H1 (cell line): ENCODE measurements at regions not wholly inside any gene's neighbourhood (a gene's known extent, or its start where the extent isn't known, plus 50 kb on each side); places are given as distances from the start of the nearest gene placed in this dataset.
"Not testable (repeated sequence)": the region's sequence is repeated elsewhere in the genome, so short reads cannot be mapped to it uniquely, and the experiment has no call there.

ENCODE experiments used
- EZH2 ChIP-seq: fragments of 200-600 bp; sonication (generic); IDR thresholded peaks from 2 replicates; pipeline ENCODE4 v1.7.1; 2012; ENCODE audit warnings: low read depth, mild to moderate bottlenecking, moderate library complexity, low read length, inconsistent platforms; ENCODE audit not compliant: severe bottlenecking
- GABPA ChIP-seq: IDR thresholded peaks from 2 replicates; pipeline ENCODE4 v1.6.1; 2011; ENCODE audit warnings: mild to moderate bottlenecking, low read length, moderate library complexity, borderline replicate concordance; ENCODE audit not compliant: insufficient read depth
- JUND ChIP-seq: IDR thresholded peaks from 2 replicates; pipeline ENCODE4 v1.6.1; 2011; ENCODE audit warnings: mild to moderate bottlenecking, improper control_type of control experiment, low read length
- RAD21 ChIP-seq, 2 experiments: IDR thresholded peaks in 1 of 2; conservative IDR thresholded peaks in 1 of 2; 2 replicates each; pipeline ENCODE4 v1.6.1; 2011; ENCODE audit warnings: low read depth in 2 of 2, low read length in 2 of 2, improper control_type of control experiment in 1 of 2, inconsistent platforms in 1 of 2, mild to moderate bottlenecking in 1 of 2, moderate library complexity in 1 of 2
- RBBP5 ChIP-seq: IDR thresholded peaks from 2 replicates; pipeline ENCODE4 v1.7.1; 2012; ENCODE audit warnings: low read depth, mild to moderate bottlenecking, inconsistent platforms, low read length, moderate library complexity, borderline replicate concordance
- RFX5 ChIP-seq: IDR thresholded peaks from 2 replicates; pipeline ENCODE4 v1.6.1; 2011; ENCODE audit warnings: low read depth, low read length, improper control_type of control experiment, borderline replicate concordance
- RNF2 ChIP-seq: fragments of 200-900, 300-1000 bp; sonication (generic); IDR thresholded peaks from 2 replicates; pipeline ENCODE4 v1.7.1; 2016; ENCODE audit warnings: borderline replicate concordance, low read depth, mild to moderate bottlenecking, antibody characterized with exemption, low read length; ENCODE audit not compliant: poor library complexity, severe bottlenecking; ENCODE audit errors: missing control alignments
- SP2 ChIP-seq: IDR thresholded peaks from 2 replicates; pipeline ENCODE4 v1.6.1; 2012; ENCODE audit warnings: mild to moderate bottlenecking, low read length, inconsistent platforms
- TBP ChIP-seq: IDR thresholded peaks from 2 replicates; pipeline ENCODE4 v1.6.1; 2011; ENCODE audit warnings: low read depth, low read length, improper control_type of control experiment
- YY1 ChIP-seq: IDR thresholded peaks from 2 replicates; pipeline ENCODE4 v1.6.1; 2011; ENCODE audit warnings: low read depth, mild to moderate bottlenecking, low read length
- TF ChIP-seq, protein P1 (sequence below), 3 experiments: IDR thresholded peaks; 1 replicate in 2 of 3; 2 replicates in 1 of 3; pipeline versions ENCODE4 v1.5.1 to v1.6.1; 2011; ENCODE audit warnings: low read length in 3 of 3, mild to moderate bottlenecking in 3 of 3, inconsistent platforms in 2 of 3, low read depth in 1 of 3, moderate library complexity in 1 of 3; ENCODE audit not compliant: insufficient read depth in 1 of 3; ENCODE audit errors: control extremely low read depth in 1 of 3
- TF ChIP-seq, protein P2 (sequence below): fragments of 300-600 bp; sonication (generic); IDR thresholded peaks from 2 replicates; pipeline ENCODE4 v1.7.1; 2012; ENCODE audit warnings: low read length, moderate library complexity, mild to moderate bottlenecking, inconsistent platforms; ENCODE audit not compliant: insufficient replicate concordance

DNA sequence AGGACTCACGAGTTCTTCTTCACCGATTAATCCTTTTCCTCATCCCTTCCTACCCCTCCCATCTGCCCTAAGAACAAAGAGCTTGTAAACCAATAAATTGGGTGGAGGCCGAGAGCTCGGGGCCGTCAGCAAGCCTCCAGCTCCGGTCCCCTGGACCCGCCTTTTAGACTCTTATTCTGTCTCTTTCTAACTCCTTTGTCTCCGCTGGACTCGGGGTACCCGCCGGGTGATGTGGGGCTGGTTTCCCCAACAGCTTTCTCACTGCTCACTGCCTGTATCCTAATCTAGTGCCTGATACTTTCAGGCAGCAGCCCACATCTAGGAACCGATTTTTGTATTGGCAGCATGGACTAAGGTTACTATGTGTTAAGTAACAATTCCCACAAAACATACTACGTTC is 169.1 kb downstream of the THBS2 start:
- TF ChIP-seq RAD21 (IDR thresholded peaks at IDR 0.05 in 1 of 2, conservative IDR thresholded peaks at IDR 0.05 in 1 of 2; ENCODE audit: low read depth in 2 of 2, low read length in 2 of 2); YY1; EZH2; GABPA; RNF2; RBBP5; SP2; RFX5; TBP; JUND: not testable (repeated sequence)
- TF ChIP-seq, protein P1, sequence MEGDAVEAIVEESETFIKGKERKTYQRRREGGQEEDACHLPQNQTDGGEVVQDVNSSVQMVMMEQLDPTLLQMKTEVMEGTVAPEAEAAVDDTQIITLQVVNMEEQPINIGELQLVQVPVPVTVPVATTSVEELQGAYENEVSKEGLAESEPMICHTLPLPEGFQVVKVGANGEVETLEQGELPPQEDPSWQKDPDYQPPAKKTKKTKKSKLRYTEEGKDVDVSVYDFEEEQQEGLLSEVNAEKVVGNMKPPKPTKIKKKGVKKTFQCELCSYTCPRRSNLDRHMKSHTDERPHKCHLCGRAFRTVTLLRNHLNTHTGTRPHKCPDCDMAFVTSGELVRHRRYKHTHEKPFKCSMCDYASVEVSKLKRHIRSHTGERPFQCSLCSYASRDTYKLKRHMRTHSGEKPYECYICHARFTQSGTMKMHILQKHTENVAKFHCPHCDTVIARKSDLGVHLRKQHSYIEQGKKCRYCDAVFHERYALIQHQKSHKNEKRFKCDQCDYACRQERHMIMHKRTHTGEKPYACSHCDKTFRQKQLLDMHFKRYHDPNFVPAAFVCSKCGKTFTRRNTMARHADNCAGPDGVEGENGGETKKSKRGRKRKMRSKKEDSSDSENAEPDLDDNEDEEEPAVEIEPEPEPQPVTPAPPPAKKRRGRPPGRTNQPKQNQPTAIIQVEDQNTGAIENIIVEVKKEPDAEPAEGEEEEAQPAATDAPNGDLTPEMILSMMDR (IDR thresholded peaks at IDR 0.05; ENCODE audit: control extremely low read depth in 1 of 3, insufficient read depth in 1 of 3, low read depth in 1 of 3, low read length in 3 of 3), result not testable (repeated sequence)
- TF ChIP-seq, protein P2, sequence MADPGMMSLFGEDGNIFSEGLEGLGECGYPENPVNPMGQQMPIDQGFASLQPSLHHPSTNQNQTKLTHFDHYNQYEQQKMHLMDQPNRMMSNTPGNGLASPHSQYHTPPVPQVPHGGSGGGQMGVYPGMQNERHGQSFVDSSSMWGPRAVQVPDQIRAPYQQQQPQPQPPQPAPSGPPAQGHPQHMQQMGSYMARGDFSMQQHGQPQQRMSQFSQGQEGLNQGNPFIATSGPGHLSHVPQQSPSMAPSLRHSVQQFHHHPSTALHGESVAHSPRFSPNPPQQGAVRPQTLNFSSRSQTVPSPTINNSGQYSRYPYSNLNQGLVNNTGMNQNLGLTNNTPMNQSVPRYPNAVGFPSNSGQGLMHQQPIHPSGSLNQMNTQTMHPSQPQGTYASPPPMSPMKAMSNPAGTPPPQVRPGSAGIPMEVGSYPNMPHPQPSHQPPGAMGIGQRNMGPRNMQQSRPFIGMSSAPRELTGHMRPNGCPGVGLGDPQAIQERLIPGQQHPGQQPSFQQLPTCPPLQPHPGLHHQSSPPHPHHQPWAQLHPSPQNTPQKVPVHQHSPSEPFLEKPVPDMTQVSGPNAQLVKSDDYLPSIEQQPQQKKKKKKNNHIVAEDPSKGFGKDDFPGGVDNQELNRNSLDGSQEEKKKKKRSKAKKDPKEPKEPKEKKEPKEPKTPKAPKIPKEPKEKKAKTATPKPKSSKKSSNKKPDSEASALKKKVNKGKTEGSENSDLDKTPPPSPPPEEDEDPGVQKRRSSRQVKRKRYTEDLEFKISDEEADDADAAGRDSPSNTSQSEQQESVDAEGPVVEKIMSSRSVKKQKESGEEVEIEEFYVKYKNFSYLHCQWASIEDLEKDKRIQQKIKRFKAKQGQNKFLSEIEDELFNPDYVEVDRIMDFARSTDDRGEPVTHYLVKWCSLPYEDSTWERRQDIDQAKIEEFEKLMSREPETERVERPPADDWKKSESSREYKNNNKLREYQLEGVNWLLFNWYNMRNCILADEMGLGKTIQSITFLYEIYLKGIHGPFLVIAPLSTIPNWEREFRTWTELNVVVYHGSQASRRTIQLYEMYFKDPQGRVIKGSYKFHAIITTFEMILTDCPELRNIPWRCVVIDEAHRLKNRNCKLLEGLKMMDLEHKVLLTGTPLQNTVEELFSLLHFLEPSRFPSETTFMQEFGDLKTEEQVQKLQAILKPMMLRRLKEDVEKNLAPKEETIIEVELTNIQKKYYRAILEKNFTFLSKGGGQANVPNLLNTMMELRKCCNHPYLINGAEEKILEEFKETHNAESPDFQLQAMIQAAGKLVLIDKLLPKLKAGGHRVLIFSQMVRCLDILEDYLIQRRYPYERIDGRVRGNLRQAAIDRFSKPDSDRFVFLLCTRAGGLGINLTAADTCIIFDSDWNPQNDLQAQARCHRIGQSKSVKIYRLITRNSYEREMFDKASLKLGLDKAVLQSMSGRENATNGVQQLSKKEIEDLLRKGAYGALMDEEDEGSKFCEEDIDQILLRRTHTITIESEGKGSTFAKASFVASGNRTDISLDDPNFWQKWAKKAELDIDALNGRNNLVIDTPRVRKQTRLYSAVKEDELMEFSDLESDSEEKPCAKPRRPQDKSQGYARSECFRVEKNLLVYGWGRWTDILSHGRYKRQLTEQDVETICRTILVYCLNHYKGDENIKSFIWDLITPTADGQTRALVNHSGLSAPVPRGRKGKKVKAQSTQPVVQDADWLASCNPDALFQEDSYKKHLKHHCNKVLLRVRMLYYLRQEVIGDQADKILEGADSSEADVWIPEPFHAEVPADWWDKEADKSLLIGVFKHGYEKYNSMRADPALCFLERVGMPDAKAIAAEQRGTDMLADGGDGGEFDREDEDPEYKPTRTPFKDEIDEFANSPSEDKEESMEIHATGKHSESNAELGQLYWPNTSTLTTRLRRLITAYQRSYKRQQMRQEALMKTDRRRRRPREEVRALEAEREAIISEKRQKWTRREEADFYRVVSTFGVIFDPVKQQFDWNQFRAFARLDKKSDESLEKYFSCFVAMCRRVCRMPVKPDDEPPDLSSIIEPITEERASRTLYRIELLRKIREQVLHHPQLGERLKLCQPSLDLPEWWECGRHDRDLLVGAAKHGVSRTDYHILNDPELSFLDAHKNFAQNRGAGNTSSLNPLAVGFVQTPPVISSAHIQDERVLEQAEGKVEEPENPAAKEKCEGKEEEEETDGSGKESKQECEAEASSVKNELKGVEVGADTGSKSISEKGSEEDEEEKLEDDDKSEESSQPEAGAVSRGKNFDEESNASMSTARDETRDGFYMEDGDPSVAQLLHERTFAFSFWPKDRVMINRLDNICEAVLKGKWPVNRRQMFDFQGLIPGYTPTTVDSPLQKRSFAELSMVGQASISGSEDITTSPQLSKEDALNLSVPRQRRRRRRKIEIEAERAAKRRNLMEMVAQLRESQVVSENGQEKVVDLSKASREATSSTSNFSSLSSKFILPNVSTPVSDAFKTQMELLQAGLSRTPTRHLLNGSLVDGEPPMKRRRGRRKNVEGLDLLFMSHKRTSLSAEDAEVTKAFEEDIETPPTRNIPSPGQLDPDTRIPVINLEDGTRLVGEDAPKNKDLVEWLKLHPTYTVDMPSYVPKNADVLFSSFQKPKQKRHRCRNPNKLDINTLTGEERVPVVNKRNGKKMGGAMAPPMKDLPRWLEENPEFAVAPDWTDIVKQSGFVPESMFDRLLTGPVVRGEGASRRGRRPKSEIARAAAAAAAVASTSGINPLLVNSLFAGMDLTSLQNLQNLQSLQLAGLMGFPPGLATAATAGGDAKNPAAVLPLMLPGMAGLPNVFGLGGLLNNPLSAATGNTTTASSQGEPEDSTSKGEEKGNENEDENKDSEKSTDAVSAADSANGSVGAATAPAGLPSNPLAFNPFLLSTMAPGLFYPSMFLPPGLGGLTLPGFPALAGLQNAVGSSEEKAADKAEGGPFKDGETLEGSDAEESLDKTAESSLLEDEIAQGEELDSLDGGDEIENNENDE, result not testable (repeated sequence)
